GM12891 (cell line): ENCODE measurements at regions not wholly inside any gene's neighbourhood (a gene's known extent, or its start where the extent isn't known, plus 50 kb on each side); places are given as distances from the start of the nearest gene placed in this dataset.

Experiments
- PAX5 ChIP-seq: IDR thresholded peaks from 2 replicates; pipeline ENCODE4 v1.6.1; 2011; ENCODE audit warnings: low read length, moderate library complexity, mild to moderate bottlenecking; ENCODE audit not compliant: insufficient read depth, severe bottlenecking
- POLR2A ChIP-seq: IDR thresholded peaks from 2 replicates; pipeline ENCODE4 v1.6.1; 2011; ENCODE audit warnings: low read depth, low read length, control low read depth
- POLR2AphosphoS5 ChIP-seq: IDR thresholded peaks from 2 replicates; pipeline ENCODE4 v1.6.1; 2011; ENCODE audit warnings: low read depth, low read length, control low read depth
- SPI1 ChIP-seq: IDR thresholded peaks from 2 replicates; pipeline ENCODE4 v1.6.1; 2011; ENCODE audit warnings: low read depth, low read length, control low read depth
- TAF1 ChIP-seq: IDR thresholded peaks from 2 replicates; pipeline ENCODE4 v1.6.1; 2011; ENCODE audit warnings: low read depth, low read length, control low read depth

DNA sequence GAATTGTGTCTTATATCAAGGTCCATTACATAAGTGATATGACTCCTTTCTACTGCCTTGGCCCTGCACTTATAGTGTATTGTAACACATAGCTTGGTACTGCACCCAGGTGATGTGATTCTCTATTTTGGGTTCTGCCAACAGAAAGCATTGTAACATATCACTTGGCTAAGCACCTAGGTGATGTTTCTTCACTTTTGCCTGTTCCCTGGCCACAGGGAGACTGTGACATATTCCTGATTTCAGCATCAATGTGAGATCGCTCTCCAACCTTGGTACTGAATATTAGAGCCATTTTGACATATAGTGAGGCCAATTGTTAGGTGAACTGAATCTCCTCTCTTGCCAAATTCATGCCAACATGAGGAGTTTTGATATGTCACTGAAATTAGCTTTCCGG is 1010.3 kb upstream of the TSPY4 start:
- TF ChIP-seq TAF1 (no peak), POLR2AphosphoS5 (no peak), POLR2A (no peak), PAX5 (no peak), SPI1 (no peak)
